Activated CD4-positive, alpha-beta T cell treated with anti-CD3 and anti-CD28 coated beads, Interleukin-2, amount 50 U/mL, for 48 hours (primary cell): ENCODE measurements at regions not wholly inside any gene's neighbourhood (a gene's known extent, or its start where the extent isn't known, plus 50 kb on each side); places are given as distances from the start of the nearest gene placed in this dataset.

Experiments
- DNase-seq, 2 experiments: peaks; one replicate each; pipeline ENCODE4 v3.0.0-alpha.2; 2020

DNA sequence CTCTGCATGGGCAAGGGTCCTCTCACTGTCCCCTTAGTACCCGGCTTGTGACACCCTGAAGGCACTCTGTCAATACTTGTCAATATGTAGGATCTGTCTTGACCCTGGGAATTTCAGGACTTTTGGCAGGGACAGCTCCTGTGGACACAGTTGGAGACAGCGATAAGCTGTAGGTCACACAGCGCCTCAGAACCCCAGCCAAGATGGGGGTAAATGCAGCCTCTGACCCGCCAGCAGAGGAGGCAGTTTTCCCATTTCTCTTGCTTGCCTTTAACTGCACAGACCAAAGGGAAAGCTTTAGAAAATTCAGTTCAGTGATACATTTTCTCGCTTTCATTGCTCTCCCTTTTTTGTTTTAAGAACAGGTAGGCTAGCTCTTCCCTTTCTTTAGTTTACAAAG is 54.8 kb upstream of the KLHL29 start:
- DNase-seq = no peak
